Putamen (tissue), 1 donor: ENCODE measurements at regions not wholly inside any gene's neighbourhood (a gene's known extent, or its start where the extent isn't known, plus 50 kb on each side); places are given as distances from the start of the nearest gene placed in this dataset.

Experiments used
- DNase-seq: peaks from one replicate; pipeline ENCODE4 v3.0.0-alpha.2; 2016; ENCODE audit warnings: low spot score

- DNase-seq = no peak
These were observed 109.0 kb downstream of the SIK1 start for GRCh38 chr21:43317959-43318358.

- no peak for DNase-seq
These were observed 109.6 kb downstream of the SIK1 start for GRCh38 chr21:43317254-43317748.

GRCh38 chr21:43316156-43316845 lies 110.6 kb downstream of the SIK1 start:
- DNase-seq = no peak

- no peak for DNase-seq
These were observed 111.4 kb downstream of the SIK1 start for GRCh38 chr21:43315244-43316137.

- no peak for DNase-seq
These were observed 113.0 kb downstream of the SIK1 start for GRCh38 chr21:43313939-43314405.

GRCh38 chr21:43313221-43313938 lies 113.6 kb downstream of the SIK1 start:
- no peak for DNase-seq

- no peak for DNase-seq
These were observed 114.2 kb downstream of the SIK1 start for GRCh38 chr21:43312751-43313169.

GRCh38 chr21:43312011-43312410 lies 114.9 kb downstream of the SIK1 start:
- no peak for DNase-seq

- DNase-seq = no peak
These were observed 115.6 kb downstream of the SIK1 start for GRCh38 chr21:43311301-43311817.

GRCh38 chr21:43308815-43309283 lies 118.1 kb downstream of the SIK1 start:
- DNase-seq = no peak

GRCh38 chr21:43308101-43308814 lies 118.7 kb downstream of the SIK1 start:
- no peak for DNase-seq

GRCh38 chr21:43307677-43308070 lies 119.3 kb downstream of the SIK1 start:
- DNase-seq = no peak

GRCh38 chr21:43306911-43307676 lies 119.8 kb downstream of the SIK1 start:
- no peak for DNase-seq

GRCh38 chr21:43306391-43306790 lies 120.5 kb downstream of the SIK1 start:
- DNase-seq = no peak

- no peak for DNase-seq
These were observed 121.1 kb downstream of the SIK1 start for GRCh38 chr21:43305811-43306311.

GRCh38 chr21:43305336-43305665 lies 121.6 kb downstream of the SIK1 start:
- DNase-seq = no peak

GRCh38 chr21:43304621-43305335 lies 122.2 kb downstream of the SIK1 start:
- no peak for DNase-seq

GRCh38 chr21:43304206-43304605 lies 122.7 kb downstream of the SIK1 start:
- DNase-seq = no peak

GRCh38 chr21:43303275-43304178 lies 123.4 kb downstream of the SIK1 start:
- DNase-seq = no peak
